NT2/D1 (cell line): ENCODE measurements at regions not wholly inside any gene's neighbourhood (a gene's known extent, or its start where the extent isn't known, plus 50 kb on each side); places are given as distances from the start of the nearest gene placed in this dataset.

Source experiments
- SUZ12 ChIP-seq: IDR thresholded peaks from 2 replicates; pipeline ENCODE4 v1.6.1; 2011; ENCODE audit not compliant: insufficient read length, insufficient read depth; ENCODE audit errors: extremely low read depth
- YY1 ChIP-seq: IDR thresholded peaks from 2 replicates; pipeline ENCODE4 v1.6.1; 2011; ENCODE audit not compliant: insufficient read length, insufficient read depth
- ZNF274 ChIP-seq: IDR thresholded peaks from 2 replicates; pipeline ENCODE4 v1.6.1; 2011; ENCODE audit warnings: mild to moderate bottlenecking, low read depth, low read length

DNA sequence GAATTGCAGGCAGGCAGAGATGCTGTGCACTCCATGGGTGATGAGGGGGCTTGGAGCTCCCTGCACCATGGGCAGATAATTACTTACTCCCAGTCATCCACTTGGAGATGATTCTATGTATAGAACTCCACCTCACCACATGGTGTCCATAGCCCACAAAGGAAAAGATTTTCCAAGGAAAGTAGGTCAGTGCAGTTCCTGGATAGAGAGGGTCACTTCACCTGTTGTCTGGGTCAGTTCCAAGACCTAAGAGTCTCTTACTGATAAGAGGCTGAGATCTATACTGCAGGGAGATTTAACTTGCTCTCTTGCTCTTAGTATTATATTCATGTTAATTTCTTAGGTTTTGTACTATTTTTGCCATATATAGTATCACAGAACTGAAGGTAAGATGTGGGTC lies 113.9 kb upstream of the BRINP1 start:
- no peak for TF ChIP-seq SUZ12
- no peak for TF ChIP-seq YY1
- no peak for TF ChIP-seq ZNF274
